Pancreas (tissue), 10 donors: ENCODE measurements at regions not wholly inside any gene's neighbourhood (a gene's known extent, or its start where the extent isn't known, plus 50 kb on each side); places are given as distances from the start of the nearest gene placed in this dataset.

ENCODE experiments used
- ATAC-seq, 4 donors: fragments of 200-7000 bp; cut with Tn5 transposase; one replicate each; pipeline versions ENCODE4 v1.8.0 to v1.9.1; 2020; ENCODE audit warnings: mild to moderate bottlenecking in 4 of 4, moderate library complexity in 4 of 4
- DNase-seq, 6 donors: peaks; one replicate each; pipeline ENCODE4 v3.0.0-alpha.2; 2020
- FAIRE-seq: peaks from 2 replicates; lab custom pipeline; 2012; peaks lifted over from hg19 to GRCh38; lab: Jason Lieb, UNC
- H3K27ac ChIP-seq, 4 donors: fragments of 200-600 bp; sonication (generic); 1 replicate in 3 of 4; 2 replicates in 1 of 4; pipeline versions ENCODE4 v1.5.0 to v1.8.0; 2020
- H3K27me3 ChIP-seq, 4 donors: fragments of 200-600 bp; one replicate each; pipeline ENCODE4 v1.8.0; 2021
- H3K36me3 ChIP-seq, 3 donors: fragments of 200-600 bp; sonication (generic) in 1 of 3; one replicate each; pipeline versions ENCODE4 v1.5.0 to v1.8.0; 2020 to 2021
- H3K4me1 ChIP-seq, 3 donors: fragments of 200-600 bp; one replicate each; pipeline ENCODE4 v1.8.0; 2021
- H3K4me3 ChIP-seq, 4 donors: fragments of 200-600 bp; sonication (generic) in 2 of 4; one replicate each; pipeline versions ENCODE4 v1.5.0 to v1.8.0; 2020 to 2021
- H3K9me3 ChIP-seq, 4 donors: fragments of 200-600 bp; one replicate each; pipeline ENCODE4 v1.8.0; 2021
- CTCF ChIP-seq, 4 donors: fragments of 200-600 bp; sonication (generic) in 3 of 4; IDR thresholded peaks; one replicate each; pipeline versions ENCODE4 v1.5.0 to v1.8.0; 2021; ENCODE audit warnings: antibody characterized with exemption in 4 of 4
- WGBS, 2 donors: extraction: QIAGEN DNeasy Blood & Tissue Kit; methylation state at CpG; one replicate each; pipeline ENCODE4 v1.1.7; 2013; 5-methylcytosine and 5-hydroxymethylcytosine counted together
- intact Hi-C, 3 donors: fragments of 100-400 bp; cut with DNase I; formaldehyde crosslinking; loops; one replicate each; pipeline versions ENCODE4 v1.11.1 to v1.14.2; 2022
- donor health status: healthy with polysubstance abuse.
- donor health status: DM: no; HTN: no; CAD: no; lungs with moderate emphysema.
- donor health status: DM: no; HTN: no; CAD: no.
- donor health status: control.
- donor health status: control.
- donor health status: Bipolar disorder and iron deficiency.
- donor health status: DM: yes; HTN: yes; CAD: no.
- donor health status: DM: no; HTN: no; CAD: no.
- donor health status: DM: no; HTN: no; CAD: no.
- donor health status: DM: yes; HTN: yes; CAD: no.

- H3K27ac ChIP-seq: no peak overlapping the region
- intact Hi-C loops: no loop called here
- DNase-seq: no peak
- FAIRE-seq: no peak
- no peak overlapping the region for H3K4me3 ChIP-seq
- H3K27me3 ChIP-seq: no peaks in the 10 kb centered on the region
- no peaks in the 10 kb centered on the region for H3K9me3 ChIP-seq
- TF ChIP-seq CTCF (IDR thresholded peaks at IDR 0.05): no peak
- ATAC-seq: no peak
- H3K4me1 ChIP-seq: no peaks in the 10 kb centered on the region
- 71 to 86% methylated on average over 2 of the region's 2 CpGs for WGBS, 2 donors
- H3K36me3 ChIP-seq: no peaks in the 10 kb centered on the region
These were observed 125.7 kb upstream of the MTHFD1L start for GRCh38 chr6:150739711-150740349.

- Histone ChIP-seq H3K36me3 (no peaks in the 10 kb centered on the region), H3K27ac (no peak overlapping the region), H3K4me1 (no peaks in the 10 kb centered on the region), H3K9me3 (no peaks in the 10 kb centered on the region), H3K27me3 (no peaks in the 10 kb centered on the region), H3K4me3 (no peak overlapping the region)
- DNase-seq: no peak
- ATAC-seq: no peak
- FAIRE-seq: no peak
- no peak for TF ChIP-seq CTCF (IDR thresholded peaks at IDR 0.05)
- 71 to 79% methylated on average over 8 of the region's 8 CpGs for WGBS, 2 donors
- intact Hi-C loops: no loop called here
These were observed 125.0 kb upstream of the MTHFD1L start for GRCh38 chr6:150740453-150740852.

GRCh38 chr6:150741633-150742200, 123.8 kb upstream of the MTHFD1L start:
- peak in 2 of 4 donors; percentile 9 to 19 for TF ChIP-seq CTCF (IDR thresholded peaks at IDR 0.05)
- Histone ChIP-seq H3K27ac (no peak overlapping the region), H3K27me3 (no peaks in the 10 kb centered on the region), H3K4me3 (no peak overlapping the region), H3K36me3 (no peaks in the 10 kb centered on the region), H3K9me3 (no peaks in the 10 kb centered on the region), H3K4me1 (no peaks in the 10 kb centered on the region)
- peak in 1 of 4 donors; percentile 13 for ATAC-seq
- FAIRE-seq: no peak
- WGBS, 2 donors: 39 to 56% methylated on average over 6 of the region's 6 CpGs
- DNase-seq: no peak
- intact Hi-C loops: no loop called here

GRCh38 chr6:150744522-150745260, 120.8 kb upstream of the MTHFD1L start:
- intact Hi-C loops: no loop called here
- Histone ChIP-seq H3K27ac (no peak overlapping the region), H3K4me1 (no peaks in the 10 kb centered on the region), H3K9me3 (no peaks in the 10 kb centered on the region), H3K36me3 (no peaks in the 10 kb centered on the region), H3K27me3 (no peaks in the 10 kb centered on the region), H3K4me3 (no peak overlapping the region)
- FAIRE-seq (no peak), DNase-seq (no peak), ATAC-seq (no peak)
- no peak for TF ChIP-seq CTCF (IDR thresholded peaks at IDR 0.05)
- 81 to 88% methylated on average over 2 of the region's 2 CpGs for WGBS, 2 donors

- no peak overlapping the region for H3K4me3 ChIP-seq
- H3K36me3 ChIP-seq: no peaks in the 10 kb centered on the region
- ATAC-seq: no peak
- 31 to 48% methylated on average over 7 of the region's 7 CpGs for WGBS, 2 donors
- TF ChIP-seq CTCF (IDR thresholded peaks at IDR 0.05): no peak
- intact Hi-C loops: no loop called here
- H3K27ac ChIP-seq: no peak overlapping the region
- no peak for FAIRE-seq
- H3K27me3 ChIP-seq: no peaks in the 10 kb centered on the region
- H3K4me1 ChIP-seq: no peaks in the 10 kb centered on the region
- DNase-seq: no peak
- H3K9me3 ChIP-seq: no peaks in the 10 kb centered on the region
These were observed 119.6 kb upstream of the MTHFD1L start for GRCh38 chr6:150745896-150746295.
